Lower leg skin (tissue), 4 donors: ENCODE measurements at regions not wholly inside any gene's neighbourhood (a gene's known extent, or its start where the extent isn't known, plus 50 kb on each side); places are given as distances from the start of the nearest gene placed in this dataset.

Experiments
- DNase-seq, 2 donors: peaks; one replicate each; pipeline ENCODE4 v3.0.0-alpha.2; 2019; ENCODE audit warnings: low spot score in 2 of 2
- H3K4me3 ChIP-seq: fragments of 200-600 bp; sonication (generic); 2 replicates; pipeline ENCODE4 v1.5.1; 2017; ENCODE audit warnings: mild to moderate bottlenecking, low read depth; ENCODE audit not compliant: poor library complexity, severe bottlenecking
- CTCF ChIP-seq, 3 donors: fragments of 450-650 bp; IDR thresholded peaks; one replicate each; pipeline ENCODE4 v1.5.1; 2016; ENCODE audit warnings: antibody characterized with exemption in 3 of 3, mild to moderate bottlenecking in 3 of 3, moderate library complexity in 2 of 3
- POLR2A ChIP-seq, 2 donors: fragments of 450-650 bp; IDR thresholded peaks; one replicate each; pipeline ENCODE4 v1.6.1; 2016 to 2017; ENCODE audit warnings: antibody characterized with exemption in 2 of 2, mild to moderate bottlenecking in 1 of 2, moderate library complexity in 1 of 2
- WGBS, 2 donors: methylation state at CpG; one replicate each; pipeline ENCODE4 v1.1.5; 2018; 5-methylcytosine and 5-hydroxymethylcytosine counted together
- intact Hi-C: fragments of 100-400 bp; cut with DNase I; formaldehyde crosslinking; loops from one replicate; pipeline ENCODE4 v1.15.0; 2023; ENCODE audit warnings: low total_unique reads

GRCh38 chr6:84876723-84877514, 112.5 kb upstream of the TBX18 start:
- intact Hi-C loops = no loop called here
- no peak overlapping the region for H3K4me3 ChIP-seq
- no peak for TF ChIP-seq POLR2A (IDR thresholded peaks at IDR 0.05)
- no peak for TF ChIP-seq CTCF (IDR thresholded peaks at IDR 0.05)
- DNase-seq = no peak
- WGBS, 2 donors = 68 to 80% methylated on average over 2 of the region's 2 CpGs

GRCh38 chr6:84872996-84873723, 108.8 kb upstream of the TBX18 start:
- intact Hi-C loops = no loop called here
- H3K4me3 ChIP-seq = no peak overlapping the region
- 53 to 65% methylated on average over 4 of the region's 4 CpGs for WGBS, 2 donors
- no peak for TF ChIP-seq POLR2A (IDR thresholded peaks at IDR 0.05)
- no peak for TF ChIP-seq CTCF (IDR thresholded peaks at IDR 0.05)
- no peak for DNase-seq

DNA sequence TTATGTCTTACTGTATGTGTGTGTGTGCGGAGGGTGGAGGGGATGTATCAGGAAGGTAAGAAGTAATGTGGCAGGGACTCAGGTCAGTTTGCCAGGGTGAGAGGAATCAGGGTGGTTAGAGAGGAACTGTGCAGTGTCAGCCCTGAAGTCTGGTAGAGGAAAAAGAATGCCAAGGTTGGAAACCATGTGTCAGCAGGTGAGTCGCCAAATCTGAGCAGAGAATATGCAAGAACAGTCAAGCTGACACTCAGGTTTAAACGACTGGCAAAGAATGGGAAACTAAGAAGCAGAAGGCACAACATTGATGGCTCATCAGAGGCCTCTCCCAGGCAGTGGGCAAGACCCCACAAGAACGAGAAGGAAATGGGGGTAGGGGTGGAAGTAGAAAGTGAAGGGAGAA, 107.5 kb upstream of the TBX18 start:
- intact Hi-C loops = no loop called here
- no peak for TF ChIP-seq CTCF (IDR thresholded peaks at IDR 0.05)
- TF ChIP-seq POLR2A (IDR thresholded peaks at IDR 0.05) = no peak
- 68 to 76% methylated on average over 4 of the region's 4 CpGs for WGBS, 2 donors
- DNase-seq = no peak
- H3K4me3 ChIP-seq = no peak overlapping the region

GRCh38 chr6:84870672-84871071, 106.3 kb upstream of the TBX18 start:
- WGBS, 2 donors = 79 to 80% methylated on average over 2 of the region's 2 CpGs
- no peak overlapping the region for H3K4me3 ChIP-seq
- TF ChIP-seq POLR2A (IDR thresholded peaks at IDR 0.05) (no peak), CTCF (IDR thresholded peaks at IDR 0.05) (no peak)
- DNase-seq = no peak
- intact Hi-C loops = no loop called here

DNA sequence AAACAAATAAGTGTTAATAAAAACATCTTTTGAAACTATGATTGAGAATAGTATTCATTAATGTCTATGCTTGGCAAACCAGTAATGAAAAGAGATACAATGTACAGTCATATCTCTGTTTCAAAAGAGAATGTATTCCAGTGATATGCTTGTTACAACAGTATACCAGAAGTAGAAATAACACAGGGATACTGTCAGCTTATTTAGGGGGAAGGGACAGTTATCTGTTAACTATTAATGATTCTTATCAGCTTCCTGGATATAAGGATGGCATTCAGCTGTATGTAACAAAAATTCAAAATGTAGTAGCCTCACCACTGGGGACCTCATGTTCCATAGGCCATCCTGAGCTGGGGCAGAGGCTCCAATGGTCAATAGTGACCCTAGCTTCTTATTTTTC, 103.8 kb upstream of the TBX18 start:
- DNase-seq = no peak
- intact Hi-C loops = no loop called here
- TF ChIP-seq CTCF (IDR thresholded peaks at IDR 0.05) (no peak), POLR2A (IDR thresholded peaks at IDR 0.05) (no peak)
- no peak overlapping the region for H3K4me3 ChIP-seq
